Inflammatory macrophage treated with lipopolysaccharide for 4 hours (primary cell): ENCODE measurements at regions not wholly inside any gene's neighbourhood (a gene's known extent, or its start where the extent isn't known, plus 50 kb on each side); places are given as distances from the start of the nearest gene placed in this dataset.
"Not testable (repeated sequence)": the region's sequence is repeated elsewhere in the genome, so short reads cannot be mapped to it uniquely, and the experiment has no call there.

Source experiments
- DNase-seq: peaks from one replicate; pipeline ENCODE4 v3.0.0-alpha.2; 2020

GRCh38 chr15:25068696-25069095 lies 113.9 kb downstream of the SNRPN start:
- DNase-seq = no peak

DNA sequence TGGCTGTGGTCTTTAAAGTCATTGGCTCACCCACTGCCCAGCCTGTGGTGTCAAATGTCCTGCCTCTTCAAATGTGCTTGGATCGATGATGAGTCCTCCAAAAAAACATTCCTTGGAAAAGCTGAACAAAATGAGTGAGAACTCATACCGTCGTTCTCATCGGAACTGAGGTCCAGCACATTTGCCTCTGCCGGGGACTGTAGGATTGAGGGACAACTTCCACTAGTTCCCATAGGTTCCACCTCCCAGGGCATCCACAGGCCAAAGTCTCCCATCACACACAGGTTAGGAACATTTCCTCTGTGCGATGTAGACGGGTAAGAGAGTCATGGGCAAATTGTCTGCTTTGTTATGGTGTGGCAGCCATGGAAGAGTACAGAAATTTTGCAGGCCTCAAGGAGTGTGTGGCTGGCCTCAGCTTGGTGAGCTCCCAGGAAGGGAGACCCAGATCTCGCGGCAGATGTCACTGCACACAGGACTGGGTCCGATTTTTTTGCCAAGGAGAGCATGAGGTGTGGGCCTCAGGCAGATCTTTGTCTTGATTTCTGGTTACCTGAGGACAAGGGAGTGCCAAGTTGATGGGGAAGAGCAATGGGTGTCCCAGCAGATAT lies 115.7 kb downstream of the SNRPN start:
- DNase-seq = no peak

GRCh38 chr15:25072857-25073476 lies 118.2 kb downstream of the SNRPN start:
- DNase-seq = no peak

DNA sequence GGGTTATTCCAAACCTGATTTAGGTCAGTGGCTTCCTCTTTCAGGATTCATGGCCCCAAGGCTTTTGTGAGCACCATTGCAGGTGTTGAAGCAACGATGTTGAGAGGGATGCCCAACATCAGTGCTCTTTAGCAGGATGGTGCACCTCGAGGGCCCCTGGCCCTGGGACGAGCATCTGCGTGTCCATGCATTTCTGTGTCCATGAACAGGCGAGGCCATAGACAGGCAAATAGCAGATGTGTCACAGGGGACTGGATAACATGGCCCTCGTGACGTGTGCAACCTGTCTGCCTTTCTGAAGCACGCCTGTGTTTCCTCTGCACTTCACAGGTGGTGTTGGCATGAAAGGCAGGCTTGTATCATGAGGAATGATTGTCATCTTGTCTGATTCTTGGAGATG lies 132.3 kb downstream of the SNRPN start:
- DNase-seq = no peak

GRCh38 chr15:25088261-25088790 lies 133.5 kb downstream of the SNRPN start:
- no peak for DNase-seq

DNA sequence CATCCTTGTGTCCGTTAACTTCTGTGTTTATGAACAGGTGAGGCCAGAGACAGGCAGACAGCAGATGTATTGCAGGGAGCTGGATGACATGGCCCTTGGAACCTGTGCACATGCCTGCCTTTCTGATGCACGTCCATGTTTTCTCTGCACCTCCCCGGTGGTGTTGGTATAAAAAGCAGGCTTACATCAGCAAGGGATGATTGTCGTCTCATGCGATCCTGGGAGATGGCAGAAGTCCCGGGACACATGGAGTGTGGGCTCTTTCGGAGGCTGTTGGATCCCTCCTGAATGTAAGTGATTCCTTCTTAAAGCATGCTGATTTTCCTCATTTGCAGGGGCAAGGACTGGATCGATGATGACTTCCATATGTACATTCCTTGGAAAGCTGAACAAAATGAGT lies 134.8 kb downstream of the SNRPN start:
- DNase-seq = no peak

DNA sequence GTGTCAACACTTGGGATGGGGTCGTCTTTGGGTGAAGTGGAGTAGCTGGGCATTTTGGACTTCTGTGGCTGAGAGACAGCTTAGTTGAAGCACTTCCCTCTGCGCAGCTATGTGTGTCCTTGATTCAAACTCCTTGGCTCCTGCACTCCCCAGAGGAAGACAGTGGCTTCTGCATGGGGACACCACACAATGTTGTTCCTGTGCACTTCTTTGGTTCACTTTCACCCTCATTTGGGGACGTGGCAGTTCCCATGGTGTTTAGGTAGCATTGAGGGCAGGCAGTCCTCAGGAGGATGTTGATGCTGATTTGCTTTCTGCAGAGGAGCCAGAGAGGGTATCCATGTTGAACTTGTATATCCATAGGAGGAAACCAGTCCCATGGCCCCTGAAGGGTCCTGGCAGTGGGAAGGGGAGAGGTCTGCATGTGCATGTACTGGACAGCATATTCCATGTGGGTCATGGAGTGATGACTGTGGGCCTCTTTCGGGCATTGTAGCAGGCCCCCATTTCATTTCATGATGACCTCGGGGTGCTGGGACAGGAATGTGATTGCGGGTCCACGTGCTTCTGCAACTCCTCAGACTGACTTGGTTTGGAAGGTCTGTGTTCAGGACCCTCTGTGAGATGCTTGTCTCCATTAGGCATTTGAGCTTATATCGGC lies 135.4 kb downstream of the SNRPN start:
- no peak for DNase-seq

- no peak for DNase-seq
These were observed 136.8 kb downstream of the SNRPN start for GRCh38 chr15:25091421-25092158.

- DNase-seq = no peak
These were observed 137.9 kb downstream of the SNRPN start for GRCh38 chr15:25092661-25093060.

- no peak for DNase-seq
These were observed 138.8 kb downstream of the SNRPN start for GRCh38 chr15:25093455-25094029.

GRCh38 chr15:25094066-25094465 lies 139.3 kb downstream of the SNRPN start:
- no peak for DNase-seq

GRCh38 chr15:25094519-25094918 lies 139.7 kb downstream of the SNRPN start:
- DNase-seq = no peak

DNA sequence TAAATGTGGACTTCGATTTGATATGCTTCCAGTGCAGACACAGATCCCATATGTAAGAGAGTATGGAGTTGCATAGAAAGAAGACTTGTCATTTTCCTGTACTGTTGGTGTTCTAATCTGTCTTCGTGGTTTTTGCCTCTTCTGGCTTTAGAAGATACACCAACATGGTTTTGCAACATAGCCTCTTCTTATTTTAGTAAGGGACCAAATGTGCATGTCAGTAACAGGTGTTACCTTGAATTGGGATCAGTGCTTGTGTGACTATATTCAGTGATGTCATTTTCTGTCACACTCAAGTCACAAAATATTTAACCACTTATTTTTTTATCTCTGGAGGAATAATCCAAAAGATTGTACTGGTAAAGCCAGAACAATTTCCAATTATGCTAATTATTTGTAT lies 140.4 kb downstream of the SNRPN start:
- DNase-seq = no peak

- DNase-seq = not testable (repeated sequence)
These were observed 145.2 kb downstream of the SNRPN start for GRCh38 chr15:25099966-25100365.

- no peak for DNase-seq
These were observed 151.4 kb downstream of the SNRPN start for GRCh38 chr15:25106209-25106608.

GRCh38 chr15:25133804-25134203 lies 179.0 kb downstream of the SNRPN start:
- DNase-seq = no peak

GRCh38 chr15:25134546-25134945 lies 179.8 kb downstream of the SNRPN start:
- no peak for DNase-seq

DNA sequence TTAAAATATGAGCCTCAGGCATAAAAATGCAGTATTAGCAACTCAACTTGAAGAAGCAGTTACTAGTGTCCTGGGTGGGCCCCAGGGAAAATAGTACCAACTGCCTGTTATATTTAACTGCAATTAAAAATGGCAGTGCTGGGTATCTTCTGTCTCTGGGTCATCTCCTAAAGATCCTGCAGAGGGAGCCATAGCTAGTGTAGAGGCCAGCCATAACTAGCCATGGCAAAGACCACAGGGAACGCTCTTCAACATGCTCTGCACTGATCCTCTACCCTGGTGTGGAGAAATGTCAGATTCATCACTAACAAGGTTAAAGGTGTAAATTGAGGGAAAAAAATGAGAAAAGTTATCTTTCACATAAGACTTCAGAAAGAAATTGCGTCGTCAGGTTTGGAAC lies 181.3 kb downstream of the SNRPN start:
- DNase-seq = peak; percentile 1

GRCh38 chr15:25137013-25137412 lies 182.2 kb downstream of the SNRPN start:
- no peak for DNase-seq

DNA sequence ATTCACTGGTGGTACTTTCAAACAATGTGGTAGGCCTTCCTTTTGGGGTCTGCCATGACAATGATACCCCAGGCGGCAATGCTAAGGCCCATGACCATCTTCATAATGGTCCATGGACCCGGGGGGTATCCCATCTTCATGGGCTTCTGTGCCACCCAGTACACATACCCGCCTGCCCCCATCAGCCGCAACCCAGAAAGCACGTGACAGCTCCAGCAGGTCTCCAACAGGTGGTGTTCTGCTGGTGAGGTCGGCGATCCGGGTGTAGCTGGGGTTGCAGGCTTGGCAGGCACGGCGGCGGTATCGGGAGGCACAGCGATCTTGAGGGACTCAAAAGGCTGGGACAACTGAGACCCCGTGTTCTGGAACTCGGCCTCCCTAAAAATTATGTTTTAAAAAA lies 214.5 kb downstream of the SNRPN start:
- no peak for DNase-seq

DNA sequence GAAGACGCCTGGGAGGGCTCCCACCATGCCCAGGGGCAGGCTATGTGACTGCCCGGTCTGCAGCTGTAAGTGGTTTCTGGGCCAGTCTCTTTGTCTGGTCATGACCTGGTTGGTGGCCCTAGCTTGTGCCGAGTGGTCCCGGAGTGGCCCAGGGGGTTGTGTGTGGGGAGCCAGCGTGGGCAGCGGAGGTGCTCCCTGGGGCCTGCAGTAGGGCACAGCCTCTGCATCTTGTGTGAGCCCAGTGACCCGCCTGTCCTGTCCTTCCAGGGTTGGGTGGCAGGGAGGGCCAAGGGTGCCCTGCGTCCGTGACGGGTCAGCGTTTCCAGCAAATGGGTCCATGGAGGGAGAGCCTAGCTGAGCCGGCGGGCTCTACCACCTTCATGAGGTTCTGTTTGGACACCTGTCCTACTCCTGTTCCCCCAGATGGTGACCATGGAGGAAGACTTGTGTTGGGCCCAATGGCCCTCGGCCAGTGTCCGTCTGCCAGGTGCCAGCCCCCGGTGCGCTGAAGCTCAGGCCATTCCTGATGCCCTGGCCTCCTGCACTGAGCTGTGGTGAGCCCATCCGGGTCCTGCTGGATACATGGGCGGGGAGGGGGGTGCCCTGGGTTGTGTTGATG lies 215.4 kb downstream of the SNRPN start:
- no peak for DNase-seq

GRCh38 chr15:25170781-25171110 lies 216.0 kb downstream of the SNRPN start:
- no peak for DNase-seq
